ENCODE measurements at regions not wholly inside any gene's neighbourhood (a gene's known extent, or its start where the extent isn't known, plus 50 kb on each side); places are given as distances from the start of the nearest gene placed in this dataset.

- TF ChIP-seq POLR2A (IDR thresholded peaks at IDR 0.05) (no peak), CTCF (IDR thresholded peaks at IDR 0.05 in 4 of 5, conservative IDR thresholded peaks at IDR 0.05 in 1 of 5) (no peak)
Observed at GRCh38 chr20:50455656-50456451, 54.3 kb upstream of the PTPN1 start.

All from gastrocnemius medialis (tissue), 4 donors.